ENCODE measurements at regions not wholly inside any gene's neighbourhood (a gene's known extent, or its start where the extent isn't known, plus 50 kb on each side); places are given as distances from the start of the nearest gene placed in this dataset.
"Not testable (repeated sequence)": the region's sequence is repeated elsewhere in the genome, so short reads cannot be mapped to it uniquely, and the experiment has no call there.

- H3K27me3 ChIP-seq: no peaks in the 10 kb centered on the region
- no peak for TF ChIP-seq CTCF (IDR thresholded peaks at IDR 0.05)
- H3K4me1 ChIP-seq (ENCODE audit: control insufficient read depth in 1 of 2, insufficient read depth in 1 of 2, low read depth in 1 of 2, low read length in 1 of 2): peaks cover 6 to 8% of the 10 kb centered on the region in 2 experiments
- H3K27ac ChIP-seq: no peak overlapping the region
- H3K36me3 ChIP-seq: no peaks in the 10 kb centered on the region
- no peaks in the 10 kb centered on the region for H3K9me3 ChIP-seq
- H3K4me3 ChIP-seq (ENCODE audit: low read depth in 1 of 2, low read length in 1 of 2): no peak overlapping the region
Measured at GRCh38 chr3:177459401-177459800, 262.1 kb upstream of the TBL1XR1 start.

GRCh38 chr3:177460047-177460446 is 262.8 kb upstream of the TBL1XR1 start:
- Histone ChIP-seq H3K27ac (no peak overlapping the region), H3K4me3 (ENCODE audit: low read depth in 1 of 2, low read length in 1 of 2) (no peak overlapping the region), H3K4me1 (ENCODE audit: control insufficient read depth in 1 of 2, insufficient read depth in 1 of 2, low read depth in 1 of 2, low read length in 1 of 2) (peaks cover 0 to 2% of the 10 kb centered on the region in 2 experiments), H3K9me3 (no peaks in the 10 kb centered on the region), H3K27me3 (no peaks in the 10 kb centered on the region), H3K36me3 (no peaks in the 10 kb centered on the region)
- TF ChIP-seq CTCF (IDR thresholded peaks at IDR 0.05): no peak

GRCh38 chr3:177461765-177462164 is 264.5 kb upstream of the TBL1XR1 start:
- Histone ChIP-seq H3K36me3 (no peaks in the 10 kb centered on the region), H3K9me3 (no peaks in the 10 kb centered on the region), H3K4me1 (ENCODE audit: control insufficient read depth in 1 of 2, insufficient read depth in 1 of 2, low read depth in 1 of 2, low read length in 1 of 2) (no peaks in the 10 kb centered on the region), H3K27ac (no peak overlapping the region), H3K4me3 (ENCODE audit: low read depth in 1 of 2, low read length in 1 of 2) (no peak overlapping the region), H3K27me3 (no peaks in the 10 kb centered on the region)
- no peak for TF ChIP-seq CTCF (IDR thresholded peaks at IDR 0.05)

GRCh38 chr3:177463341-177463740 is 266.1 kb upstream of the TBL1XR1 start:
- not testable (repeated sequence) for H3K27ac ChIP-seq; H3K4me1 ChIP-seq (ENCODE audit: control insufficient read depth in 1 of 2, insufficient read depth in 1 of 2, low read depth in 1 of 2, low read length in 1 of 2); H3K27me3 ChIP-seq; H3K4me3 ChIP-seq (ENCODE audit: low read depth in 1 of 2, low read length in 1 of 2); H3K36me3 ChIP-seq; H3K9me3 ChIP-seq

- H3K27me3 ChIP-seq: no peaks in the 10 kb centered on the region
- H3K4me1 ChIP-seq (ENCODE audit: control insufficient read depth in 1 of 2, insufficient read depth in 1 of 2, low read depth in 1 of 2, low read length in 1 of 2): no peaks in the 10 kb centered on the region
- no peak overlapping the region for H3K27ac ChIP-seq
- no peak for TF ChIP-seq CTCF (IDR thresholded peaks at IDR 0.05)
- no peak overlapping the region for H3K4me3 ChIP-seq (ENCODE audit: low read depth in 1 of 2, low read length in 1 of 2)
- H3K9me3 ChIP-seq: no peaks in the 10 kb centered on the region
- no peaks in the 10 kb centered on the region for H3K36me3 ChIP-seq
Measured at GRCh38 chr3:177463863-177464262, 266.6 kb upstream of the TBL1XR1 start.

GRCh38 chr3:177464392-177465256 is 267.3 kb upstream of the TBL1XR1 start:
- Histone ChIP-seq H3K27me3 (no peaks in the 10 kb centered on the region), H3K36me3 (no peaks in the 10 kb centered on the region), H3K4me3 (ENCODE audit: low read depth in 1 of 2, low read length in 1 of 2) (no peak overlapping the region), H3K4me1 (ENCODE audit: control insufficient read depth in 1 of 2, insufficient read depth in 1 of 2, low read depth in 1 of 2, low read length in 1 of 2) (no peaks in the 10 kb centered on the region), H3K27ac (no peak overlapping the region), H3K9me3 (no peaks in the 10 kb centered on the region)
- TF ChIP-seq CTCF (IDR thresholded peaks at IDR 0.05): no peak
